Neural cell (in vitro differentiated cells): ENCODE measurements at regions not wholly inside any gene's neighbourhood (a gene's known extent, or its start where the extent isn't known, plus 50 kb on each side); places are given as distances from the start of the nearest gene placed in this dataset.

Experiments
- H2AFZ ChIP-seq: fragments of 200-600, 300-800 bp; sonication (generic), shearing (Covaris generic); 2 replicates; pipeline ENCODE4 v1.6.0; 2014; ENCODE audit warnings: low read depth, mild to moderate bottlenecking, antibody characterized with exemption, low read length, moderate library complexity
- H3F3A ChIP-seq: fragments of 200-600 bp; shearing (Covaris generic); 2 replicates; pipeline ENCODE4 v1.6.1; 2016; ENCODE audit warnings: mild to moderate bottlenecking, moderate library complexity, mixed read lengths, antibody characterized with exemption, low read length; ENCODE audit not compliant: insufficient read depth, poor library complexity, severe bottlenecking
- H3K27ac ChIP-seq: fragments of 200-600, 300-800 bp; sonication (generic), shearing (Covaris generic); 2 replicates; pipeline ENCODE4 v1.5.1; 2014; ENCODE audit warnings: mild to moderate bottlenecking, low read length, moderate library complexity
- H3K27me3 ChIP-seq: fragments of 300-800, 200-600 bp; sonication (generic), shearing (Covaris generic); 2 replicates; pipeline ENCODE4 v1.6.0; 2014; ENCODE audit warnings: mild to moderate bottlenecking, low read depth, low read length, moderate library complexity; ENCODE audit not compliant: insufficient read depth
- H3K36me3 ChIP-seq: fragments of 300-800, 200-600 bp; sonication (generic), shearing (Covaris generic); 2 replicates; pipeline ENCODE4 v1.5.1; 2014; ENCODE audit warnings: mild to moderate bottlenecking, antibody characterized with exemption, low read length, moderate library complexity; ENCODE audit not compliant: insufficient read depth
- H3K4me2 ChIP-seq: fragments of 300-800, 200-600 bp; sonication (generic), shearing (Covaris generic); 2 replicates; pipeline ENCODE4 v1.6.0; 2014; ENCODE audit warnings: mild to moderate bottlenecking, low read length
- H3K4me3 ChIP-seq: fragments of 300-800, 200-600 bp; sonication (generic), shearing (Covaris generic); 2 replicates; pipeline ENCODE4 v1.5.1; 2014; ENCODE audit warnings: mild to moderate bottlenecking, low read length, moderate library complexity
- H3K79me2 ChIP-seq: fragments of 200-600 bp; shearing (Covaris generic); replicated peaks from 2 replicates; pipeline ENCODE4 v1.6.0; 2014; ENCODE audit warnings: mild to moderate bottlenecking, low read length, moderate library complexity; ENCODE audit not compliant: insufficient read depth
- H3K9ac ChIP-seq: fragments of 300-800, 200-600 bp; sonication (generic), shearing (Covaris generic); 2 replicates; pipeline ENCODE4 v1.6.1; 2016; ENCODE audit warnings: mild to moderate bottlenecking, low read length, mixed read lengths
- H3K9me2 ChIP-seq: fragments of 200-600 bp; shearing (Covaris generic); 2 replicates; pipeline ENCODE4 v1.6.1; 2016; ENCODE audit warnings: mild to moderate bottlenecking, low read length, mixed read lengths; ENCODE audit not compliant: insufficient read depth
- H3K9me3 ChIP-seq: fragments of 200-600, 300-800 bp; sonication (generic), shearing (Covaris generic); 2 replicates; pipeline ENCODE4 v1.6.1; 2016; ENCODE audit warnings: mild to moderate bottlenecking, mixed run types, low read length, moderate library complexity, mixed read lengths
- H4K20me1 ChIP-seq: fragments of 200-600 bp; shearing (Covaris generic); 2 replicates; pipeline ENCODE4 v1.6.1; 2016; ENCODE audit warnings: mild to moderate bottlenecking, mixed run types; ENCODE audit not compliant: insufficient read depth
- EP300 ChIP-seq: fragments of 450-650 bp; conservative IDR thresholded peaks from 2 replicates; pipeline ENCODE4 v1.6.1; 2014; ENCODE audit warnings: antibody characterized with exemption, mild to moderate bottlenecking, moderate library complexity; ENCODE audit not compliant: poor library complexity, severe bottlenecking
- EZH2 ChIP-seq: fragments of 200-600, 300-800 bp; shearing (Covaris generic), sonication (generic); IDR thresholded peaks from 2 replicates; pipeline ENCODE4 v1.6.1; 2014; ENCODE audit warnings: antibody characterized with exemption, low read length, borderline replicate concordance, mild to moderate bottlenecking; ENCODE audit not compliant: insufficient read depth, poor library complexity, severe bottlenecking
- POLR2AphosphoS5 ChIP-seq: IDR thresholded peaks from 2 replicates; pipeline ENCODE4 v1.6.1; 2012
- RAD21 ChIP-seq: fragments of 450-650 bp; conservative IDR thresholded peaks from 2 replicates; pipeline ENCODE4 v1.6.1; 2014; ENCODE audit warnings: antibody characterized with exemption, mild to moderate bottlenecking, moderate library complexity
- SMC3 ChIP-seq: fragments of 450-650 bp; conservative IDR thresholded peaks from 2 replicates; pipeline ENCODE4 v1.6.1; 2014; ENCODE audit warnings: antibody characterized with exemption, mild to moderate bottlenecking, moderate library complexity; ENCODE audit not compliant: poor library complexity
- TAF1 ChIP-seq: IDR thresholded peaks from 2 replicates; pipeline ENCODE4 v1.6.1; 2012; ENCODE audit warnings: low read depth
- TF ChIP-seq, protein P1 (sequence below): IDR thresholded peaks from 2 replicates; pipeline ENCODE4 v1.6.1; 2012; ENCODE audit warnings: borderline replicate concordance
- TF ChIP-seq, protein P2 (sequence below): fragments of 450-650 bp; IDR thresholded peaks from 2 replicates; pipeline ENCODE4 v1.5.1; 2014; ENCODE audit warnings: antibody characterized with exemption, mild to moderate bottlenecking, moderate library complexity; ENCODE audit not compliant: poor library complexity, severe bottlenecking

DNA sequence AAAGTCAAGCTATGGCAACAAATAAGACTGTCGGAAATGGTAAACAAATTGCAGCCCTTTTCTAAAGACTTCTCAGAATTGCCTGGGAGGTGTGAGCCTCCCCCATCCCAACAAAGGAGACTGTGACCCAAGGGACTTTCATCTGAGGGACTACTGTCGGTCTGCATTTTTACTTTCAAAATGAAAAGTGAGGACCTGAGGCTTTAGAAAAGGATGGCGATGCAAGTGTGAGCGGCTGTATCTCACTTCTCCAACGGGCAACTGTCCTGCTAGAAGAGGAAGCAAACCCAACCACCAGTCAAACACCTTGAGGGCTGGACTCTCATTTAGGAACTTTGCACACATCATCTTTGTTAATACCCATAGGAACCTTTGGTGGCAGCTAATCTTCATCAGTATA, 62.6 kb upstream of the CLNK start:
- TF ChIP-seq, protein P1, sequence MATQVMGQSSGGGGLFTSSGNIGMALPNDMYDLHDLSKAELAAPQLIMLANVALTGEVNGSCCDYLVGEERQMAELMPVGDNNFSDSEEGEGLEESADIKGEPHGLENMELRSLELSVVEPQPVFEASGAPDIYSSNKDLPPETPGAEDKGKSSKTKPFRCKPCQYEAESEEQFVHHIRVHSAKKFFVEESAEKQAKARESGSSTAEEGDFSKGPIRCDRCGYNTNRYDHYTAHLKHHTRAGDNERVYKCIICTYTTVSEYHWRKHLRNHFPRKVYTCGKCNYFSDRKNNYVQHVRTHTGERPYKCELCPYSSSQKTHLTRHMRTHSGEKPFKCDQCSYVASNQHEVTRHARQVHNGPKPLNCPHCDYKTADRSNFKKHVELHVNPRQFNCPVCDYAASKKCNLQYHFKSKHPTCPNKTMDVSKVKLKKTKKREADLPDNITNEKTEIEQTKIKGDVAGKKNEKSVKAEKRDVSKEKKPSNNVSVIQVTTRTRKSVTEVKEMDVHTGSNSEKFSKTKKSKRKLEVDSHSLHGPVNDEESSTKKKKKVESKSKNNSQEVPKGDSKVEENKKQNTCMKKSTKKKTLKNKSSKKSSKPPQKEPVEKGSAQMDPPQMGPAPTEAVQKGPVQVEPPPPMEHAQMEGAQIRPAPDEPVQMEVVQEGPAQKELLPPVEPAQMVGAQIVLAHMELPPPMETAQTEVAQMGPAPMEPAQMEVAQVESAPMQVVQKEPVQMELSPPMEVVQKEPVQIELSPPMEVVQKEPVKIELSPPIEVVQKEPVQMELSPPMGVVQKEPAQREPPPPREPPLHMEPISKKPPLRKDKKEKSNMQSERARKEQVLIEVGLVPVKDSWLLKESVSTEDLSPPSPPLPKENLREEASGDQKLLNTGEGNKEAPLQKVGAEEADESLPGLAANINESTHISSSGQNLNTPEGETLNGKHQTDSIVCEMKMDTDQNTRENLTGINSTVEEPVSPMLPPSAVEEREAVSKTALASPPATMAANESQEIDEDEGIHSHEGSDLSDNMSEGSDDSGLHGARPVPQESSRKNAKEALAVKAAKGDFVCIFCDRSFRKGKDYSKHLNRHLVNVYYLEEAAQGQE, result no peak
- TF ChIP-seq SMC3 (no peak), EZH2 (no peak), POLR2AphosphoS5 (no peak), EP300 (no peak), RAD21 (no peak)
- TF ChIP-seq, protein P2, sequence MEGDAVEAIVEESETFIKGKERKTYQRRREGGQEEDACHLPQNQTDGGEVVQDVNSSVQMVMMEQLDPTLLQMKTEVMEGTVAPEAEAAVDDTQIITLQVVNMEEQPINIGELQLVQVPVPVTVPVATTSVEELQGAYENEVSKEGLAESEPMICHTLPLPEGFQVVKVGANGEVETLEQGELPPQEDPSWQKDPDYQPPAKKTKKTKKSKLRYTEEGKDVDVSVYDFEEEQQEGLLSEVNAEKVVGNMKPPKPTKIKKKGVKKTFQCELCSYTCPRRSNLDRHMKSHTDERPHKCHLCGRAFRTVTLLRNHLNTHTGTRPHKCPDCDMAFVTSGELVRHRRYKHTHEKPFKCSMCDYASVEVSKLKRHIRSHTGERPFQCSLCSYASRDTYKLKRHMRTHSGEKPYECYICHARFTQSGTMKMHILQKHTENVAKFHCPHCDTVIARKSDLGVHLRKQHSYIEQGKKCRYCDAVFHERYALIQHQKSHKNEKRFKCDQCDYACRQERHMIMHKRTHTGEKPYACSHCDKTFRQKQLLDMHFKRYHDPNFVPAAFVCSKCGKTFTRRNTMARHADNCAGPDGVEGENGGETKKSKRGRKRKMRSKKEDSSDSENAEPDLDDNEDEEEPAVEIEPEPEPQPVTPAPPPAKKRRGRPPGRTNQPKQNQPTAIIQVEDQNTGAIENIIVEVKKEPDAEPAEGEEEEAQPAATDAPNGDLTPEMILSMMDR, result no peak
- H3K79me2 ChIP-seq, result no peaks in the 10 kb centered on the region
- H3F3A ChIP-seq, result no peaks in the 10 kb centered on the region
- H3K4me3 ChIP-seq, result no peak overlapping the region
- H3K36me3 ChIP-seq, result no peaks in the 10 kb centered on the region
- no peaks in the 10 kb centered on the region for H3K27me3 ChIP-seq
- H3K9me2 ChIP-seq, result no peaks in the 10 kb centered on the region
- no peak overlapping the region for H3K27ac ChIP-seq
- no peak overlapping the region for H3K4me2 ChIP-seq
- no peaks in the 10 kb centered on the region for H3K9me3 ChIP-seq
- H3K9ac ChIP-seq, result no peak overlapping the region
- H4K20me1 ChIP-seq, result no peaks in the 10 kb centered on the region
- H2AFZ ChIP-seq, result no peak overlapping the region

DNA sequence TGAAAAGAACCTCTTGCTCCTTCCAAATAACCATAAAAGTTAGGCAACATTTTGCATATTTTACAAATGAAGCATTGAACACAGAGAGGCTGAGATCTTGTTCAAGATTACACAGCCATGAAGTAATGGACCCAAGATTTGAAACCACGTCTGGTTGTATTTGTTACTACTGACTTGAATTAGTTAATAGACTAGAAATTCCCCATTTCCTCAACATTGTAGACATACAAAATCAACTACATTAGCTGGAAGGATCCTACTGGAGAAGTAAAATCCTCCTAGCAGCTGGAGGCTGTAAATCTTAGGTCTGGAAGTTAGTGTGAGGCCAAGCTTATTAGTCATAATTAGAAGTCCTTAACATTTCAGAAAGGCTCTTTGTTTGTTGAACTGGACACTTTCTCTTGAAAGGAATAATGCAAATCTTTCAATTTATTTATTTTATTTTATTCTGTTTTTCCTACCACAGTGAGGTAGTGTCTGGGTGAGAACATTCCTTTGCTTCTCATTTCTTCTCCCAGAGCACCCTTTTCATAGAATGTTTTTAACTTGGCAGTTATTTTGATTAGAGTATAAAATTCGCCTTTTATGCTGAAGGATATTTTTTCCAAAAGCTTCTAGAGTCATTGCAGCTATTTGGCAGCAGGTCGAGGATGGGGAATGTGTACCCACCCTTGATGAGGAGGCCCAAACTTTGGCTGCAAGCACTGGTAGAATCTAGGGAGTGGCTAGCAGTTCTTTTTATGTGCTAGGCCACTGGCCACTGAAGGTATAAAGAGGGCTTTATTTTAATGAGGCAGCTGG, 62.0 kb upstream of the CLNK start:
- Histone ChIP-seq H3K36me3 (no peaks in the 10 kb centered on the region), H3K4me3 (no peak overlapping the region), H3K9me3 (no peaks in the 10 kb centered on the region), H2AFZ (no peak overlapping the region), H3K9me2 (no peaks in the 10 kb centered on the region), H3K27me3 (no peaks in the 10 kb centered on the region), H3K9ac (no peak overlapping the region), H3K79me2 (no peaks in the 10 kb centered on the region), H4K20me1 (no peaks in the 10 kb centered on the region), H3K27ac (no peak overlapping the region), H3F3A (no peaks in the 10 kb centered on the region), H3K4me2 (no peak overlapping the region)
- TF ChIP-seq POLR2AphosphoS5 (no peak), EZH2 (no peak), TAF1 (no peak), EP300 (no peak)
- TF ChIP-seq, protein P2, result no peak
